Adrenal gland (tissue), 9 donors: ENCODE measurements at regions not wholly inside any gene's neighbourhood (a gene's known extent, or its start where the extent isn't known, plus 50 kb on each side); places are given as distances from the start of the nearest gene placed in this dataset.

ENCODE experiments used
- DNase-seq, 7 donors: peaks; one replicate each; pipeline ENCODE4 v3.0.0-alpha.2; 2019 to 2020
- H3K27ac ChIP-seq, 5 donors: fragments of 200-600 bp; sonication (generic) in 4 of 5; 1 replicate in 3 of 5; 2 replicates in 2 of 5; pipeline versions ENCODE4 v1.5.1 to v1.8.0; 2016 to 2020; ENCODE audit warnings: mild to moderate bottlenecking in 1 of 5
- H3K27me3 ChIP-seq: fragments of 200-600 bp; 2 replicates; pipeline ENCODE4 v1.8.0; 2021
- H3K36me3 ChIP-seq, 2 donors: fragments of 200-600 bp; replicated peaks in 1 of 2; 1 replicate in 1 of 2; 2 replicates in 1 of 2; pipeline versions ENCODE4 v1.5.1 to v1.8.0; 2018 to 2022
- H3K4me1 ChIP-seq, 2 donors: fragments of 200-600 bp; replicated peaks in 1 of 2; 1 replicate in 1 of 2; 2 replicates in 1 of 2; pipeline versions ENCODE4 v1.5.1 to v1.8.0; 2018 to 2021
- H3K4me3 ChIP-seq, 4 donors: fragments of 200-600 bp; sonication (generic) in 3 of 4; one replicate each; pipeline ENCODE4 v1.5.1; 2016 to 2018
- H3K9me3 ChIP-seq, 3 donors: fragments of 200-600 bp; sonication (generic) in 1 of 3; replicated peaks in 1 of 3; 1 replicate in 2 of 3; 2 replicates in 1 of 3; pipeline versions ENCODE4 v1.5.1 to v1.8.0; 2016 to 2021
- POLR2A ChIP-seq, 2 donors: fragments of 450-650 bp; IDR thresholded peaks; one replicate each; pipeline ENCODE4 v1.6.1; 2017; ENCODE audit warnings: antibody characterized with exemption in 2 of 2, mild to moderate bottlenecking in 2 of 2, moderate library complexity in 1 of 2
- WGBS, 4 donors: extraction: QIAGEN DNeasy Blood & Tissue Kit in 2 of 4; methylation state at CpG; one replicate each; pipeline versions ENCODE4 v1.1.5 to v1.1.7; 2013 to 2017; 5-methylcytosine and 5-hydroxymethylcytosine counted together
- intact Hi-C, 2 donors: fragments of 100-400 bp; cut with DNase I; formaldehyde crosslinking; loops; one replicate each; pipeline versions ENCODE4 v1.14.1 to v1.15.0; 2022 to 2023
- TF ChIP-seq, protein P1 (sequence below), 6 experiments: fragments of 450-650 bp in 4 of 6; fragments of 200-600 bp in 2 of 6; sonication (generic) in 1 of 6; IDR thresholded peaks; 1 replicate in 5 of 6; 2 replicates in 1 of 6; pipeline versions ENCODE4 v1.5.1 to v1.8.0; 2016 to 2021; ENCODE audit warnings: antibody characterized with exemption in 6 of 6, mild to moderate bottlenecking in 2 of 6, moderate library complexity in 1 of 6
- donor health status: healthy with polysubstance abuse.
- donor health status: Bipolar disorder and iron deficiency.
- donor health status: DM: yes; HTN: yes; CAD: no.
- donor health status: DM: no; HTN: no; CAD: no.
- donor health status: DM: no; HTN: no; CAD: no.

DNA sequence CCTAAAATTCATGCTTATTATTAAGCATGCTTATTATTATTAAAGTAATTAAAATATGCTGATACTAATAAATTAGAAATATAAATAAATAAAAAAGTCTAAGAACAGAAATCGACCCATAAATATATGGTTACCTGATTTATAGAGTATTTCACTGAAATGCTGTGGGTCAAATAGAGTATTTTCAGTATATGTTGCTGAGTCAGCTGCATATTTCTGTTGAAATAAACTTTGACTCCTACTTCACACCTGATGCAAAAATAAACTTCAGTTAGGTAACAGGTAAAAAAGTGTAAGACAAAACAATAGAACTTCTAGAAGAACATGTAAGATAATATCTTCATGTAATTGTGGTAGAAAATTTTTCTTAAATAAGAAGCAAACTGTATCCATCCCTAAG, 967.9 kb downstream of the TRHDE start:
- 78 to 83% (median 80%) methylated on average over 1 of the region's 1 CpG for WGBS, 4 donors
- no peak for TF ChIP-seq POLR2A (IDR thresholded peaks at IDR 0.05)
- TF ChIP-seq, protein P1, sequence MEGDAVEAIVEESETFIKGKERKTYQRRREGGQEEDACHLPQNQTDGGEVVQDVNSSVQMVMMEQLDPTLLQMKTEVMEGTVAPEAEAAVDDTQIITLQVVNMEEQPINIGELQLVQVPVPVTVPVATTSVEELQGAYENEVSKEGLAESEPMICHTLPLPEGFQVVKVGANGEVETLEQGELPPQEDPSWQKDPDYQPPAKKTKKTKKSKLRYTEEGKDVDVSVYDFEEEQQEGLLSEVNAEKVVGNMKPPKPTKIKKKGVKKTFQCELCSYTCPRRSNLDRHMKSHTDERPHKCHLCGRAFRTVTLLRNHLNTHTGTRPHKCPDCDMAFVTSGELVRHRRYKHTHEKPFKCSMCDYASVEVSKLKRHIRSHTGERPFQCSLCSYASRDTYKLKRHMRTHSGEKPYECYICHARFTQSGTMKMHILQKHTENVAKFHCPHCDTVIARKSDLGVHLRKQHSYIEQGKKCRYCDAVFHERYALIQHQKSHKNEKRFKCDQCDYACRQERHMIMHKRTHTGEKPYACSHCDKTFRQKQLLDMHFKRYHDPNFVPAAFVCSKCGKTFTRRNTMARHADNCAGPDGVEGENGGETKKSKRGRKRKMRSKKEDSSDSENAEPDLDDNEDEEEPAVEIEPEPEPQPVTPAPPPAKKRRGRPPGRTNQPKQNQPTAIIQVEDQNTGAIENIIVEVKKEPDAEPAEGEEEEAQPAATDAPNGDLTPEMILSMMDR (IDR thresholded peaks at IDR 0.05), result no peak

DNA sequence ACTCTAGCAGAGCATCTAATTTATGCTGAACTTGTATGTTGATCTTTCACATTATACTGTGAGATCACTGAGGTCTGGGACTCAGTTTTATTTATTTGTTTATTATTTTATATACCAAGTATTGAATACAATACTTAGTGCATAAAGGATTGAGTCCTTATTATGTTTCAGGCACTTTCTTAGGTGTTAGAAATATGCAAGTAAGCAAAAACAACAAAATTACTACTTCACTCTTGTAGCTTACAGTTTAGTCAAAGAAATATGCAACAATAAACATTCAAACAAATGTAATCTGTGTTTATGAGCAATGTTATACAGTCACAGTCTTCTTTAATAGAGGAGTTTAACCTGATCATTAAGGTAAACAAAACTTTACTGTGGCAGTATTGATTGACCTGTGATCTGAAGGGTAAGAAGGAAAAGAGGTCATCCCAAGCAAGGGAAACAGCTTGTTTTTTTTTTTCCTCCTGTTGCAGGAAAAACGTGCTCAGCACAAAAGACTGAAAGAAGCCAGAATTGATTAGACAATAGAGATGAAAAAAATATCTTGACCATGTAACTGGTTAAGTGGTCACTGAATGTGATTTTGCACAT, 990.7 kb downstream of the TRHDE start:
- no peaks in the 10 kb centered on the region for H3K4me1 ChIP-seq
- no peak overlapping the region for H3K27ac ChIP-seq
- DNase-seq, result no peak
- TF ChIP-seq POLR2A (IDR thresholded peaks at IDR 0.05), result no peak
- TF ChIP-seq, protein P1 (IDR thresholded peaks at IDR 0.05), result no peak
- intact Hi-C loops, result no loop called here
- no peaks in the 10 kb centered on the region for H3K36me3 ChIP-seq
- no peaks in the 10 kb centered on the region for H3K9me3 ChIP-seq
- no peak overlapping the region for H3K4me3 ChIP-seq
- no peaks in the 10 kb centered on the region for H3K27me3 ChIP-seq
- WGBS, 4 donors, result 2 to 11% (median 5%) methylated on average over 1 of the region's 1 CpG

More for the DNA sequence above, 967.9 kb downstream of the TRHDE start:
- peaks cover 0 to 5% (median 0%) of the 10 kb centered on the region in 3 donors for H3K9me3 ChIP-seq
- intact Hi-C loops, result no loop called here
- H3K36me3 ChIP-seq, result no peaks in the 10 kb centered on the region
- DNase-seq, result no peak
- no peak overlapping the region for H3K27ac ChIP-seq
- H3K27me3 ChIP-seq, result no peaks in the 10 kb centered on the region
- H3K4me1 ChIP-seq, result no peaks in the 10 kb centered on the region
- H3K4me3 ChIP-seq, result no peak overlapping the region

DNA sequence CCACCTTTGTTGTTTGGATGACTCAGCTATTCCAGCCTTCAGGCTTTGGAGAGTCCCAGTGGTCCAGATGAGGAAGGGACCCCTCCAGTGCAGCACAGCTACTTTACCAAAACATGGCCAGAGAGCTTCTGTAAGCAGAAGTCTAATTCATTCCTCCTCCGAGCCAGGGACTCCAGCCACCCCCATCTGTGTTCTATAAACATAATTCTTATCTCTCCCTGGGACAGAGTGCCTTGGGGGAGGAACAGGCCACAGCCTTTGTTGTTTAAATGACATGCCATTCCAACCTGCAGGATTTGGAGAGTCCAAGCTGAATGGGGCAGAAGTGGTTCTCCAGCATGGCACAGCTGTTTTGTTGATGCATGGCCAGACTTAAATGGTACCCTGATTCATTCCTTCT, 994.0 kb downstream of the TRHDE start:
- Histone ChIP-seq H3K36me3 (no peaks in the 10 kb centered on the region), H3K9me3 (no peaks in the 10 kb centered on the region), H3K27me3 (no peaks in the 10 kb centered on the region), H3K27ac (no peak overlapping the region), H3K4me3 (no peak overlapping the region), H3K4me1 (no peaks in the 10 kb centered on the region)
- 29 to 56% (median 49%) methylated on average over 1 of the region's 1 CpG for WGBS, 4 donors
- intact Hi-C loops, result no loop called here
- no peak for DNase-seq
- TF ChIP-seq POLR2A (IDR thresholded peaks at IDR 0.05), result no peak
- TF ChIP-seq, protein P1 (IDR thresholded peaks at IDR 0.05), result no peak

DNA sequence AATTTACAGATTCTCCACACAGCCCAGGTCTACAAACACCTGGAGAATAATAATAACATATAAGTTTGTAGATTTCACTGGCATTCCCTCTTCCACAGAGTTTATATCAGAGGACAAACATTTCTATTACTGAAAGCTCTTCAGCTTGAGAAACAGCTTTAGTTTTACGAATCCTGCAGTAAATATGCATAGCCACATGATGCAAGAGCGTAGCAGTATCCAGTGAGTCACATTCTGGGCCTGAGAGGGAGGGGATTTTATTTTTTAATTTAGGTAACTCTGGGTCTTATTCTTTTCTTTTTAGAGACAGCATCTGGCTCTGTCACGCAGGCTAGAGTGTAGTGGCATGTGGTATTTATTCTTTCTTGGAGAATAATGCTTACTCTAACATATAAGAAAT, 1002.8 kb downstream of the TRHDE start:
- H3K4me1 ChIP-seq, result no peaks in the 10 kb centered on the region
- intact Hi-C loops, result no loop called here
- 63 to 75% (median 65%) methylated on average over 3 of the region's 3 CpGs for WGBS, 4 donors
- TF ChIP-seq, protein P1 (IDR thresholded peaks at IDR 0.05), result no peak
- no peak for TF ChIP-seq POLR2A (IDR thresholded peaks at IDR 0.05)
- no peaks in the 10 kb centered on the region for H3K27me3 ChIP-seq
- no peak overlapping the region for H3K27ac ChIP-seq
- no peaks in the 10 kb centered on the region for H3K9me3 ChIP-seq
- no peak overlapping the region for H3K4me3 ChIP-seq
- no peak for DNase-seq
- H3K36me3 ChIP-seq, result no peaks in the 10 kb centered on the region
